Kidney (tissue), 13 donors: ENCODE measurements at regions not wholly inside any gene's neighbourhood (a gene's known extent, or its start where the extent isn't known, plus 50 kb on each side); places are given as distances from the start of the nearest gene placed in this dataset.
A peak's percentile ranks its signal among the peaks of the same experiment; 100 is the strongest.

Experiments
- DNase-seq, 5 donors: peaks; one replicate each; pipeline ENCODE4 v3.0.0-alpha.2; 2013 to 2020
- FAIRE-seq: peaks from 2 replicates; lab custom pipeline; 2012; peaks lifted over from hg19 to GRCh38; lab: Jason Lieb, UNC
- H3K27ac ChIP-seq, 2 donors: one replicate each; pipeline ENCODE4 v1.7.0; 2013; ENCODE audit warnings: low read depth in 2 of 2, low read length in 2 of 2, inconsistent platforms in 1 of 2
- H3K27me3 ChIP-seq: one replicate; pipeline ENCODE4 v1.7.1; 2013; ENCODE audit warnings: low read length, inconsistent platforms; ENCODE audit not compliant: control insufficient read depth, insufficient read depth
- H3K36me3 ChIP-seq, 3 donors: one replicate each; pipeline versions ENCODE4 v1.7.0 to v1.7.1; 2013; ENCODE audit warnings: low read length in 3 of 3, control low read depth in 1 of 3, inconsistent platforms in 1 of 3; ENCODE audit not compliant: insufficient read depth in 3 of 3, control insufficient read depth in 2 of 3
- H3K4me1 ChIP-seq, 3 donors: one replicate each; pipeline versions ENCODE4 v1.7.0 to v1.7.1; 2013; ENCODE audit warnings: low read length in 3 of 3, inconsistent platforms in 1 of 3, low read depth in 1 of 3; ENCODE audit not compliant: control insufficient read depth in 2 of 3, insufficient read depth in 2 of 3
- H3K4me3 ChIP-seq, 3 donors: one replicate each; pipeline versions ENCODE4 v1.7.0 to v1.8.1; 2013; ENCODE audit warnings: low read length in 3 of 3, control low read depth in 1 of 3, inconsistent platforms in 1 of 3
- H3K9ac ChIP-seq, 3 donors: one replicate each; pipeline versions ENCODE4 v1.7.0 to v1.7.1; 2013; ENCODE audit warnings: low read length in 3 of 3, control low read depth in 1 of 3, inconsistent platforms in 1 of 3
- H3K9me3 ChIP-seq, 3 donors: one replicate each; pipeline versions ENCODE4 v1.7.0 to v1.7.1; 2013; ENCODE audit warnings: low read length in 3 of 3, control low read depth in 1 of 3, inconsistent platforms in 1 of 3; ENCODE audit not compliant: control insufficient read depth in 2 of 3, insufficient read depth in 1 of 3
- intact Hi-C: fragments of 100-400 bp; cut with DNase I; formaldehyde crosslinking; loops from one replicate; pipeline ENCODE4 v1.11.1; 2022
- TF ChIP-seq, protein P1 (sequence below): IDR thresholded peaks from 3 replicates; pipeline ENCODE4 v1.5.1; 2012; ENCODE audit warnings: mild to moderate bottlenecking, moderate library complexity, borderline replicate concordance; ENCODE audit not compliant: insufficient read depth; ENCODE audit errors: extremely low read depth
- donor health status: control.
- donor health status: control.
- donor health status: control.
- donor health status: control.
- donor health status: control.
- donor health status: DM: yes; HTN: yes; CAD: no.
- donor health status: Normal renal cell carcinoma (clear cell type).

DNA sequence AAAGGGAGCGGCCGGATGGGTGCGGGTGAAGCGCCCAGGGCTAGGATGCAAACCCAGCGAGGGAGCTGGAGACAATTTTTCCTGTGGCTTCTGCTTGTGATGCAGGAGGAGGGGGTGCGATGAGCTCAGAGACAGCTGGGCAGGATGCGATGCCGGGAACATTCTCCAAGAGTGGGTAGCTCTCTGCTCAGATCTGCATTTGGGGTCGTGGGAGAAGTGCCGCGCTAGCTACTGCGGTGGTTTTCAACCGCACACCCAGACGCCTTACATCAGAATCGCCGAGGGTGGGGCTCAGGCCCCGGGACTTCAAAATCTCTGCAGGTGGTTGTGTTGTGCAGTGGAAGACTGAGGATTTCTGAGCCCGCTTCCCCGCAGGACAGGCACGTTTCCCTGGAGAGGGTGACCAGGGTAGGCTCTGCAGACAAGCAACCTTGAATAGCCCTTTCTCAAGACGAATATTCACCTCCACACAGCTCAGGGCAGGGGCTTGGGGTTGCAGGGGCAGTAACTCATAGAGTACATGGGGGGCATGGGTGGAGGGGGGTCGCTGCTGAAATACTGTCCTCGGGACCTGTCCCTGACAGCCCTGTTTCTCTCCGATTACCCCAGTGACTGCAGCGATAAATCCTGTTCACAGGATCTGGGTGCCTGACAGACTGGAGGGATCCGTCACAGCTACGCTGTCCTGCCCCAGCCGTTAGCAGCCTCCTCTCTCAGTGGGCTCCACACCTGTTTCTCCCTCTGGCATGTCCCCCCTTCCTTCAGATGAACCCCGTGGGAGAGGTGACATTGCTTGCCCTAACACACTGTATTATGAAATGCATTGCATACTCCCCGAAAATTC lies 63.3 kb downstream of the HAPSTR1 start:
- no peaks in the 10 kb centered on the region for H3K4me1 ChIP-seq
- H3K36me3 ChIP-seq = no peaks in the 10 kb centered on the region
- intact Hi-C loops = no loop called here
- H3K27ac ChIP-seq = no peak overlapping the region
- no peak overlapping the region for H3K9ac ChIP-seq
- peaks cover 0 to 1% (median 0%) of the 10 kb centered on the region in 3 donors for H3K9me3 ChIP-seq
- H3K4me3 ChIP-seq = no peak overlapping the region
- TF ChIP-seq, protein P1, sequence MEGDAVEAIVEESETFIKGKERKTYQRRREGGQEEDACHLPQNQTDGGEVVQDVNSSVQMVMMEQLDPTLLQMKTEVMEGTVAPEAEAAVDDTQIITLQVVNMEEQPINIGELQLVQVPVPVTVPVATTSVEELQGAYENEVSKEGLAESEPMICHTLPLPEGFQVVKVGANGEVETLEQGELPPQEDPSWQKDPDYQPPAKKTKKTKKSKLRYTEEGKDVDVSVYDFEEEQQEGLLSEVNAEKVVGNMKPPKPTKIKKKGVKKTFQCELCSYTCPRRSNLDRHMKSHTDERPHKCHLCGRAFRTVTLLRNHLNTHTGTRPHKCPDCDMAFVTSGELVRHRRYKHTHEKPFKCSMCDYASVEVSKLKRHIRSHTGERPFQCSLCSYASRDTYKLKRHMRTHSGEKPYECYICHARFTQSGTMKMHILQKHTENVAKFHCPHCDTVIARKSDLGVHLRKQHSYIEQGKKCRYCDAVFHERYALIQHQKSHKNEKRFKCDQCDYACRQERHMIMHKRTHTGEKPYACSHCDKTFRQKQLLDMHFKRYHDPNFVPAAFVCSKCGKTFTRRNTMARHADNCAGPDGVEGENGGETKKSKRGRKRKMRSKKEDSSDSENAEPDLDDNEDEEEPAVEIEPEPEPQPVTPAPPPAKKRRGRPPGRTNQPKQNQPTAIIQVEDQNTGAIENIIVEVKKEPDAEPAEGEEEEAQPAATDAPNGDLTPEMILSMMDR = no peak
- FAIRE-seq (no peak), DNase-seq (peak in 3 of 5 donors; percentile 25 to 30 (median 28))
- H3K27me3 ChIP-seq = peaks cover 3% of the 10 kb centered on the region

DNA sequence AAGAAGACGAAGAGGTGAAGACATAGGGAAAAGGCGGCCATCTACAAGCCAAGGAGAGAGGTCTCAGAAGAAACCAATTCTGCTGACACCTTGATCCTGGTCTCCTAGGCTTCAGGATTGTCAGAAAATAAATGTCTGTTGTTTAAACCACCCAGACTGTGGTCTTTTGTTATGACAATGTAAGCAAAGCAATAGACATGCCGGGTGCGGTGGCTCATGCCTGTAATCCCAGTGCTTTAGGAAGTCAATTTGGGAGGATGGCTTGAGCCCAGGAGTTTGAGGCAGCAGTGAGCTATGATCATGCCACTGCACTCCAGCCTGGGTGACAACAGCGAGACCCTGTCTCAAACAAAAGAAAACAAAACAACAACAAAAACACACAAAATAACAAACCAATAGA lies 64.4 kb downstream of the HAPSTR1 start:
- FAIRE-seq (no peak), DNase-seq (no peak)
- Histone ChIP-seq H3K36me3 (no peaks in the 10 kb centered on the region), H3K9me3 (peaks cover 0 to 1% (median 0%) of the 10 kb centered on the region in 3 donors), H3K27me3 (peaks cover 3% of the 10 kb centered on the region), H3K9ac (no peak overlapping the region), H3K27ac (no peak overlapping the region), H3K4me1 (no peaks in the 10 kb centered on the region), H3K4me3 (no peak overlapping the region)
- intact Hi-C loops = no loop called here
- TF ChIP-seq, protein P1 = no peak

DNA sequence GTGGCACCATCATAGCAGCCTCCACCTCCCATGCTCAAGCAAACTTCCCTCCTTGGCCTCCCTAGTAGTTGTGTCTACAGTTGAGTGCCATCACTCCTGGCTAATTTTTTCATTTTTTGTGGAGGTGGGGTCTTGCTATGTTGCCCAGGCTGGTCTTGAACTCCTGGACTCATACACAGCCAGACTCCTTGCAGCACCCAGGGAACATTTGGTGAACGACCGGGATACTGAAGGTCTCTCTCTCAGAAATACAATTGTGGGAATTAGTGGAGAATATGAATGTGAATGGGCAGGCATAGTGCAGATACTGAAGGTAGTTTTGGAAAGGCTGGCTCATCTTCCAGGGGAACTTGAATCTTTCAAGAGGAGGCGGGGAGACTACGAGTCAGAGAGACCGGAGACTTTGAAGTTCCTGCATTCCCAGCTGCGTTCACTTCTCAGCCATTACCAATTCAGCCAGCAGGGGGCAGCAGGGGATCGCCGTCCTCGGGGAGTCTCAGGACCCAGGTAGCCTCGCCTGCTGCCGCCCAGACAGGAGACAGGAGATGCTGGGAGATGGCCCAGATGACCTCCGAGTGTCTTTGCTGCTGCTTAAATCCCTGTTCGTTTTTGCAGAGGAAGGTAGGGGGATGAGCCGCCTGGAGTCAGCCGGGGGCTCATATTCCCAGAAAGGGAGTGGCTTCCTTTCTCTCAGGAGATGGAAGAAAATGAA lies 68.6 kb downstream of the HAPSTR1 start:
- TF ChIP-seq, protein P1 = peak; percentile 79
- Histone ChIP-seq H3K36me3 (no peaks in the 10 kb centered on the region), H3K27me3 (no peaks in the 10 kb centered on the region), H3K4me3 (no peak overlapping the region), H3K27ac (no peak overlapping the region), H3K4me1 (no peaks in the 10 kb centered on the region), H3K9ac (no peak overlapping the region), H3K9me3 (no peaks in the 10 kb centered on the region)
- intact Hi-C loops = no loop called here
- DNase-seq = peak in 4 of 5 donors; percentile 73 to 87 (median 82)
- no peak for FAIRE-seq
